GM23248 (cell line): ENCODE measurements at regions not wholly inside any gene's neighbourhood (a gene's known extent, or its start where the extent isn't known, plus 50 kb on each side); places are given as distances from the start of the nearest gene placed in this dataset.

Experiments used
- DNase-seq: peaks from one replicate; pipeline ENCODE4 v3.0.0-alpha.2; 2015
- H2AFZ ChIP-seq: fragments of 200-600 bp; sonication (generic); 2 replicates; pipeline ENCODE4 v1.6.1; 2016; ENCODE audit warnings: antibody characterized with exemption
- H3F3A ChIP-seq: fragments of 200-600 bp; sonication (generic); 2 replicates; pipeline ENCODE4 v1.6.1; 2016; ENCODE audit warnings: mild to moderate bottlenecking, antibody characterized with exemption, mixed run types; ENCODE audit not compliant: insufficient read depth
- H3K27ac ChIP-seq: fragments of 200-600 bp; sonication (generic); 2 replicates; pipeline ENCODE4 v1.5.1; 2016; ENCODE audit warnings: mild to moderate bottlenecking
- H3K27me3 ChIP-seq: fragments of 200-600 bp; sonication (generic); replicated peaks from 2 replicates; pipeline ENCODE4 v1.6.1; 2016; ENCODE audit warnings: mild to moderate bottlenecking; ENCODE audit not compliant: insufficient read depth
- H3K36me3 ChIP-seq: fragments of 200-600 bp; sonication (generic); 2 replicates; pipeline ENCODE4 v1.6.1; 2016; ENCODE audit warnings: low read depth, mild to moderate bottlenecking
- H3K4me1 ChIP-seq: fragments of 200-600 bp; sonication (generic); 2 replicates; pipeline ENCODE4 v1.6.1; 2016; ENCODE audit warnings: mild to moderate bottlenecking; ENCODE audit not compliant: insufficient read depth
- H3K4me2 ChIP-seq: fragments of 200-600 bp; sonication (generic); one replicate; pipeline ENCODE4 v1.6.1; 2016; ENCODE audit warnings: mild to moderate bottlenecking; ENCODE audit not compliant: unreplicated experiment
- H3K4me3 ChIP-seq: fragments of 200-600 bp; sonication (generic); 2 replicates; pipeline ENCODE4 v1.5.1; 2016; ENCODE audit warnings: mild to moderate bottlenecking
- H3K79me2 ChIP-seq: fragments of 200-600 bp; sonication (generic); 2 replicates; pipeline ENCODE4 v1.6.1; 2016; ENCODE audit warnings: mild to moderate bottlenecking; ENCODE audit not compliant: insufficient read depth
- H3K9ac ChIP-seq: fragments of 200-600 bp; sonication (generic); 2 replicates; pipeline ENCODE4 v1.6.1; 2016; ENCODE audit warnings: mild to moderate bottlenecking
- H3K9me2 ChIP-seq: fragments of 200-600 bp; sonication (generic); 2 replicates; pipeline ENCODE4 v1.6.1; 2016; ENCODE audit warnings: mixed run types, mild to moderate bottlenecking, moderate library complexity; ENCODE audit not compliant: insufficient read depth
- H3K9me3 ChIP-seq: fragments of 200-600 bp; sonication (generic); one replicate; pipeline ENCODE4 v1.6.1; 2017; ENCODE audit warnings: low read depth
- H4K20me1 ChIP-seq: fragments of 200-600 bp; sonication (generic); 2 replicates; pipeline ENCODE4 v1.6.0; 2016; ENCODE audit not compliant: insufficient read depth
- EZH2 ChIP-seq: fragments of 200-600 bp; sonication (generic); IDR thresholded peaks from 2 replicates; pipeline ENCODE4 v1.6.1; 2018; ENCODE audit warnings: antibody characterized with exemption, mild to moderate bottlenecking; ENCODE audit not compliant: insufficient read depth, poor library complexity, severe bottlenecking
- EZH2phosphoT487 ChIP-seq: fragments of 200-600 bp; sonication (generic); IDR thresholded peaks from 2 replicates; pipeline ENCODE4 v1.6.1; 2018; ENCODE audit warnings: antibody characterized with exemption, moderate library complexity, mild to moderate bottlenecking, low read depth; ENCODE audit not compliant: insufficient read depth
- WGBS, 2 experiments: methylation state at CpG; one replicate each; pipeline ENCODE4 v1.1.6; 2015 to 2017; ENCODE audit warnings: low lambda C conversion rate in 2 of 2, low coverage in 1 of 2; ENCODE audit errors: missing lambda C conversion rate in 2 of 2; 5-methylcytosine and 5-hydroxymethylcytosine counted together
- in situ Hi-C: fragments of 300-500 bp; cut with MboI; formaldehyde crosslinking; loops from 2 replicates; pipeline ENCODE4 v1.15.0; 2020

DNA sequence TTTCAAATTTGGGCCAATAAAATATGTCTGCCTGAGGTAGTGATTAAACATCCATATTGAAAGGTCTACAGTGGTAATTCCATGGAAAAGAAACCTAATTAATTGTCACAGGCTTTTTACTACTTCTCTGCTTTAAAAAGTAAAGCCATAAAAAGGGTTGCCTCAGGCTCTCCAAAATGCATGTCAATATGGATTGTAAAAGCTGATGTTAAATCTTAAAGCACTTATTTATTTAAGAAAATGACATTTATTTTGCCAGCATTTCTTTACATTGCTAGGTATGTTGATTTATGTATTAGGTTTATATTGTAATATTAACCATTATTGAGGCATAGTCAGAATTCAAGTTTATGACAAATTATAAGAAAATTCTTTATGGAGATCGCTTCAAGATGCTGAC lies 133.2 kb downstream of the OPN5 start:
- H3K27ac ChIP-seq = no peak overlapping the region
- H2AFZ ChIP-seq = no peak overlapping the region
- 7 to 10% methylated on average over 1 of the region's 1 CpG for WGBS, 2 experiments
- DNase-seq = no peak
- no peaks in the 10 kb centered on the region for H3K36me3 ChIP-seq
- no peak overlapping the region for H3K4me2 ChIP-seq
- H3K9me2 ChIP-seq = no peaks in the 10 kb centered on the region
- in situ Hi-C loops = no loop called here
- H3K79me2 ChIP-seq = no peaks in the 10 kb centered on the region
- no peaks in the 10 kb centered on the region for H3F3A ChIP-seq
- no peak overlapping the region for H3K9ac ChIP-seq
- no peaks in the 10 kb centered on the region for H3K4me1 ChIP-seq
- H3K27me3 ChIP-seq = no peaks in the 10 kb centered on the region
- TF ChIP-seq EZH2 = no peak
- no peak for TF ChIP-seq EZH2phosphoT487
- H3K9me3 ChIP-seq = no peaks in the 10 kb centered on the region
- no peaks in the 10 kb centered on the region for H4K20me1 ChIP-seq
- no peak overlapping the region for H3K4me3 ChIP-seq

DNA sequence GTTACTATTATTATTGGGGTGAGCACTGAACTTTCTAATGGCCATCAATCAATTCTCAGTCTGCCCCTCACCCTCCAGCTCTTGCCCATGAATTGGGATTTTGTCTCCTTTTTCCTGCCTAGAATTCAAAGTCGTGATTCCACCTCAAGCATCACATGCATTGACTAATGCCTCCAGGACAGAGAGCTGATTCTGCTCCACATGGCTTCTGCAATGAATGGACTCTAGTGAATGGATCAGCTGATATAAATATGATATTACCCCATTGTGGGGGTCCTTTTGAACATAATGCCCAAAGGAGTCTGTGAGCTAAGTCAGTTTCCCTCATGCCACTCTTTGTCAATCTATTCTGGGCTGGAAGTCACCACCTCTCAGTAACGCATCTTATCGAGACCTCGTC lies 126.4 kb downstream of the OPN5 start:
- Histone ChIP-seq H3K79me2 (no peaks in the 10 kb centered on the region), H3K36me3 (no peaks in the 10 kb centered on the region), H3K9me3 (no peaks in the 10 kb centered on the region), H4K20me1 (no peaks in the 10 kb centered on the region), H2AFZ (no peak overlapping the region), H3F3A (no peaks in the 10 kb centered on the region), H3K9ac (no peak overlapping the region), H3K27ac (no peak overlapping the region), H3K4me3 (no peak overlapping the region), H3K9me2 (no peaks in the 10 kb centered on the region), H3K27me3 (no peaks in the 10 kb centered on the region), H3K4me1 (no peaks in the 10 kb centered on the region), H3K4me2 (no peak overlapping the region)
- no peak for DNase-seq
- in situ Hi-C loops = no loop called here
- no peak for TF ChIP-seq EZH2
- no peak for TF ChIP-seq EZH2phosphoT487
- 59 to 61% methylated on average over 4 of the region's 4 CpGs for WGBS, 2 experiments

DNA sequence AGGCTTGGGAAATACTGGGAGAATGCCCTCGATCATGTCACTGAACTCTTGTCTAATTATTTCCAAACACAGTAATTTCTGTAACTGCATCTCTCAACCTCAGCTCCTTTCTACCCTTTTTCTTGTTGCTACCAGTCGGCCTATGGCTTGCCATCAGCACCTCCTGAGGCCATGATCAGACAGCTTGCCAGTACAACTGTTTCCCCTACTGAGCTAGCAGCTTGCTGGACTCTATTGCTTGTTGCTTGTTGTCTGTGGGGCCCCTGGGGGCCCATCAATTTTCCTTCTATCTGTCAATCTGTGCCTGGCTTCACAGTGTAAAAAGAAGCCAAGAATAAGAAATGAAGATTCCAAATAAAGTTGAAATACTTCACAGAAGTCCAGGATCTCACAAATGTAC lies 123.9 kb downstream of the OPN5 start:
- in situ Hi-C loops = no loop called here
- Histone ChIP-seq H3K9me3 (no peaks in the 10 kb centered on the region), H3K4me2 (no peak overlapping the region), H3F3A (no peaks in the 10 kb centered on the region), H3K79me2 (no peaks in the 10 kb centered on the region), H3K4me1 (no peaks in the 10 kb centered on the region), H3K36me3 (no peaks in the 10 kb centered on the region), H3K27ac (no peak overlapping the region), H3K9ac (no peak overlapping the region), H4K20me1 (no peaks in the 10 kb centered on the region), H3K27me3 (no peaks in the 10 kb centered on the region), H3K9me2 (no peaks in the 10 kb centered on the region), H3K4me3 (no peak overlapping the region), H2AFZ (no peak overlapping the region)
- WGBS, 2 experiments = 5 to 6% methylated on average over 2 of the region's 2 CpGs
- TF ChIP-seq EZH2 (no peak), EZH2phosphoT487 (no peak)
- no peak for DNase-seq

DNA sequence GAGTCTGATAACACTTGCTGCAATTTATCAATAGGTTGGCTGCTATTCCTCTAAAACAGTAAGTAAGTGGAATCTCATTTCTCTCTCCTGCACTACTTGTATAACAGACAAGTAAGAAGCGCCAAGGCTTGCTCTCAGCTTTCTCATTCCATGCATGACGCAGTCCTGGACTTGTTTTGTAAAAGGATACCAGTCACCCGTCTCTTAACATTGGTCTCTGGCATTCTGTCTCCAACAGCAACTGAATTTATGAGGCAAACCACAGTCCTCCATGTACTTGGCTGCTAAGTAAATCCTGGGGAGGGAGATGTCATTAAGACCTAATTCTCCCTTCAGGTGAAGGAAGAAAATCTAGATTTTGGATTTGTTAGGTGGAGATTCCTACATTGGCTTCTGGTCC lies 115.4 kb downstream of the OPN5 start:
- H4K20me1 ChIP-seq = no peaks in the 10 kb centered on the region
- TF ChIP-seq EZH2 (no peak), EZH2phosphoT487 (no peak)
- no peaks in the 10 kb centered on the region for H3K4me1 ChIP-seq
- no peak overlapping the region for H3K4me2 ChIP-seq
- H3K79me2 ChIP-seq = no peaks in the 10 kb centered on the region
- no peaks in the 10 kb centered on the region for H3K9me2 ChIP-seq
- no peaks in the 10 kb centered on the region for H3F3A ChIP-seq
- no peak overlapping the region for H2AFZ ChIP-seq
- no peaks in the 10 kb centered on the region for H3K9me3 ChIP-seq
- WGBS, 2 experiments = 11 to 22% methylated on average over 3 of the region's 3 CpGs
- no peaks in the 10 kb centered on the region for H3K27me3 ChIP-seq
- DNase-seq = peak; percentile 10
- in situ Hi-C loops = no loop called here
- H3K36me3 ChIP-seq = no peaks in the 10 kb centered on the region
- H3K4me3 ChIP-seq = no peak overlapping the region
- no peak overlapping the region for H3K27ac ChIP-seq
- H3K9ac ChIP-seq = no peak overlapping the region

DNA sequence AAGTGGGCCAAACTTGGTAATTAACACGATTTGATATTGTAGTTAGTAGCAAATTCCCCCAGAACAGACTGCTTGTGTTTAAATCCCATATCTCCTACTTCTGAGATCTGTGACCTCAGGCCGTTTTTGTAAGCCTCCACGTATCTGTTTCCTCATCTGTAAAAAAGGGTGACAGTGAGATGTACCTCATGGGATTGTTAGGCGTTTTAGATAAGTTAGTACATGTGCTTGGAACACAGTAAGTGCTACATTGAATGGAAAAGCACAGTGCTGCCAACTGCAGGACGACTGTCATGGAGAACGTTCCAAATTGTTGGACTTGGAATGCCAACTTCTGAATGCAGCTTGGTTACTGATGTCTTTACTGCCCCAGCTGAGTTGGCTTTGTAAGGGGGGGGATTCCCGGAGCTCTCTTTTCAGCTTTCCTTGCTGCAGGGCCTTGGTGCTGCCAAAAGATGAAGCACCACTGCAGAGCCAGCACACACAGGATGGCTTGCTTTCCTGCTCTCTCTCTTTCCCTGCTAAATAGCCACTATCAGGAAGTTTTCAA lies 108.6 kb downstream of the OPN5 start:
- no peaks in the 10 kb centered on the region for H3K79me2 ChIP-seq
- 8 to 12% methylated on average over 7 of the region's 7 CpGs for WGBS, 2 experiments
- no peak overlapping the region for H3K4me3 ChIP-seq
- no peaks in the 10 kb centered on the region for H3F3A ChIP-seq
- TF ChIP-seq EZH2phosphoT487 = no peak
- no peak for TF ChIP-seq EZH2
- no peaks in the 10 kb centered on the region for H3K9me3 ChIP-seq
- no peaks in the 10 kb centered on the region for H3K4me1 ChIP-seq
- 0 out of 2 replicates have a peak, but pooled peaks cover 4% of the 10 kb centered on the region for H3K9me2 ChIP-seq
- no peak overlapping the region for H3K4me2 ChIP-seq
- H3K36me3 ChIP-seq = no peaks in the 10 kb centered on the region
- H3K9ac ChIP-seq = no peak overlapping the region
- H4K20me1 ChIP-seq = no peaks in the 10 kb centered on the region
- H3K27me3 ChIP-seq = no peaks in the 10 kb centered on the region
- H3K27ac ChIP-seq = no peak overlapping the region
- no peak overlapping the region for H2AFZ ChIP-seq
- in situ Hi-C loops = no loop called here
- DNase-seq = no peak
